ENCODE measurements at regions not wholly inside any gene's neighbourhood (a gene's known extent, or its start where the extent isn't known, plus 50 kb on each side); places are given as distances from the start of the nearest gene placed in this dataset.

DNA sequence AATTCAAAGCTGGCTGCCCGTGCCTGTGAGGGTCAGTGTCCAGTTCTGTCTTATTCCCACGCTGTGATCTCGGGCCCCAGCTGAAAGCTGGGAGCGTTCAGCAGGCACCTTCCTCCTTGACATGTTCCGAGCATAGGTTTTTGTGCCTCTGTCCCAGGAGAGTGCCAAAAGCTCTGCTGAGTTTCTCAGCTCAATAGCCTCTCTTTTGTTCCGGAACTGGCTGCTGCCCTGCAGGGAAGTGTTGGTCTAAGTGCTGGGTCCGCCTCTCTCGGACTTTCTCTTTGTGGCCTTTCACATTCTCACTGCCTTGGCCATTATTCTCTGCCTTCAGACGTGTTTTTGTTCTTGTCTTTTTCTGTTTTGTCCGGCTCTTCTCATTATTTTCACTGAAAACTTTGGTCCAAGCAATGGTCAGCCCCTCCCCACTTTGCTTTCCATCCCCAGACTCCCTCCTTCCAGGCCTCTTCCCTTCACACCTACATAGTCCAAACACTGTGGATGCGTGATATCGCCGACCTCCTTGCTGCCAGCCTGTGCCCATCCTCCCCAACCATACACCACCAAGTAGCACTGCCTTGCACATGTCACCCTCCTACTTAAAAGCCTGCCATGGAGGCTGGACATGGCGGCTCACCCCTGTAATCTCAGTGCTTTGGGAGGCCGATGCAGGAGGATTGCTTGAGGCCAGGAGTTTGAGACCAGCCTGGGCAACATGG is 233.8 kb downstream of the RHOU start:
- ATAC-seq (replicated peaks in 1 of 2): no peak
- Mint-ChIP-seq H3K4me1 (ENCODE audit: low read depth) (no peaks in the 10 kb centered on the region), H3K36me3 (ENCODE audit: insufficient read depth in 2 of 2) (no peaks in the 10 kb centered on the region), H3K27me3 (ENCODE audit: low read depth) (no peaks in the 10 kb centered on the region), H3K9me3 (no peaks in the 10 kb centered on the region), H3K4me3 (no peak overlapping the region), H3K27ac (no peak overlapping the region)
- DNase-seq: no peak

DNA sequence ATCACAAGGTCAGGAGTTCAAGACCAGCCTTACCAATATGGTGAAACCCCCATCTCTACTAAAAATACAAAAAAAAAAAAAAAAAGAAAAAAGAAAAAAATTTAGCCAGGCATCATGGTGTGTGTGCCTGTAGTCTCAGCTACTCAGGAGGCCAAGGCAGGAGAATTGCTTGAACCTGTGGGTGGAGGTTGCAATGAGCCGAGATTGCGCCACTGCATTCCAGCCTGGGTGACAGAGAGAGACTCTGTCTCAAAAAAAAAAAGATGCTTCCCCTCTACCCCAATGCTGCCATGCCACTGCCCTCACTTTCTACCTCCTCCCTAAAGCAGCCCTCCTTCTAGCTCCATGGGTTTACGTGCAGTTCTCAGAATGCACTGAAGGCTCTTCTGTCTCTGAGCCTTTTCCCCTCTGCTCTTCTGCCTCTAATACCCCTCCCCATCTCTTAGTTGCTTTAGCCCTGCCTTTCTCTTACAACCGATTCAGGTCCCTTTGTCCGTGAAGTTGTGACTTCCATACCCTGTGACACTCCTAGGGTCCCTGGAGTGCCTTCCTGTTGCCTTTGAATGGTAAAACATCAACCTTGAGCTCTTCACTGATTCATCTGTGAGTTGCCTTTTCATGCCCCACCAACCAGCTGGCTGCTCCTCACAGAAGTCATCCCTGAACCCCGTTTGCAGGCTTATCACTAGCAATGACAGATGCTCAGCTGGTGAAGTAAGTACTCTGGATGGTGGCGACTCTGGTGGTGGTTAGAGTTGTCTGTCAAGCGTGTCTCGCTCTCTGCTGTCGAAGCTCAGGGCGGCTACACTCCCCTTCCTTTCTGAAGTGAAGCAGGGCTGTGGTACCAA is 234.9 kb downstream of the RHOU start:
- Mint-ChIP-seq H3K27me3 (ENCODE audit: low read depth) (no peaks in the 10 kb centered on the region), H3K9me3 (no peaks in the 10 kb centered on the region), H3K27ac (no peak overlapping the region), H3K4me1 (ENCODE audit: low read depth) (no peaks in the 10 kb centered on the region), H3K4me3 (no peak overlapping the region), H3K36me3 (ENCODE audit: insufficient read depth in 2 of 2) (no peaks in the 10 kb centered on the region)
- no peak for DNase-seq
- ATAC-seq (replicated peaks in 1 of 2): no peak

DNA sequence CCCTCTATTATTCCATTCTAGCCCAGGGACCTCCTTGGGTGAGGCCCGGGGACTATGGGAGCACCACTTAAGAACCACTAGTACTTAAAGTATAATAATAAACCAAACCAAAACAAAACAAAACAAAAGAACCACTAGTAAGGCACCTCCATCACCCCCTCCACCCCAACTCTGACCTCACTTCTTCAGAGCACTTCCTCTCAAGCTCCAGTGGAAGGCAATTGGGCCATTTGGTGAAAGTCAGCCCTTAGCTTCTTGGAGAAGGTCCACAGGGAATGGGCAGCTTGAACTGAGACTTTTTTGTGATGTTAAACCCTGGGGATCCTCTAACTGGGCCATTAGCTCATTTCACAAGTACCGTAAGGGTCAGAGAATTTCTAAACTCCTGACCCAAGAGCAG is 237.3 kb downstream of the RHOU start:
- Mint-ChIP-seq H3K9me3 (no peaks in the 10 kb centered on the region), H3K4me1 (ENCODE audit: low read depth) (no peaks in the 10 kb centered on the region), H3K4me3 (no peak overlapping the region), H3K36me3 (ENCODE audit: insufficient read depth in 2 of 2) (no peaks in the 10 kb centered on the region), H3K27ac (no peak overlapping the region), H3K27me3 (ENCODE audit: low read depth) (no peaks in the 10 kb centered on the region)
- DNase-seq: no peak
- ATAC-seq (replicated peaks in 1 of 2): no peak

DNA sequence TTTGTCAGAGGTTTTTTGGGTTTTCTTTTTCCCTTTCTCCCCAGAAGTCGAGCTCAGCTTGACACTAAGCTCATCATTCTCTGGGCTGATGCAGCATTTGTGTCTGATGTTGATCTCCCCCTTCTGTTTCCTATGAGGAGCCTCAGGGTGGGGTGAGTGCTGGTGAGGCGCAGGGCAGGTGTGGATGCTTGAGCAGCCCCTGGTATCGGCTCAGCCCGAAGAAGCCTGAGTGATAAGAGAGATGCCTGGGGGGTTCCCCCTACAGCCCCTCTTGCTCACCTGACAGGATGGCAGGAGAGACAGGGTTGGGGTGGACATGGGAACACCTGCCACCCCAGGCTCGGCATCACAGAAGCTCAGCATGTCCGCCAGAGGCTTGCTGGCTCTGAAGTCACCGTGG is 239.0 kb downstream of the RHOU start:
- Mint-ChIP-seq H3K4me1 (ENCODE audit: low read depth) (no peaks in the 10 kb centered on the region), H3K4me3 (no peak overlapping the region), H3K9me3 (no peaks in the 10 kb centered on the region), H3K27me3 (ENCODE audit: low read depth) (no peaks in the 10 kb centered on the region), H3K27ac (no peak overlapping the region), H3K36me3 (ENCODE audit: insufficient read depth in 2 of 2) (no peaks in the 10 kb centered on the region)
- ATAC-seq (replicated peaks in 1 of 2): no peak
- DNase-seq: no peak

DNA sequence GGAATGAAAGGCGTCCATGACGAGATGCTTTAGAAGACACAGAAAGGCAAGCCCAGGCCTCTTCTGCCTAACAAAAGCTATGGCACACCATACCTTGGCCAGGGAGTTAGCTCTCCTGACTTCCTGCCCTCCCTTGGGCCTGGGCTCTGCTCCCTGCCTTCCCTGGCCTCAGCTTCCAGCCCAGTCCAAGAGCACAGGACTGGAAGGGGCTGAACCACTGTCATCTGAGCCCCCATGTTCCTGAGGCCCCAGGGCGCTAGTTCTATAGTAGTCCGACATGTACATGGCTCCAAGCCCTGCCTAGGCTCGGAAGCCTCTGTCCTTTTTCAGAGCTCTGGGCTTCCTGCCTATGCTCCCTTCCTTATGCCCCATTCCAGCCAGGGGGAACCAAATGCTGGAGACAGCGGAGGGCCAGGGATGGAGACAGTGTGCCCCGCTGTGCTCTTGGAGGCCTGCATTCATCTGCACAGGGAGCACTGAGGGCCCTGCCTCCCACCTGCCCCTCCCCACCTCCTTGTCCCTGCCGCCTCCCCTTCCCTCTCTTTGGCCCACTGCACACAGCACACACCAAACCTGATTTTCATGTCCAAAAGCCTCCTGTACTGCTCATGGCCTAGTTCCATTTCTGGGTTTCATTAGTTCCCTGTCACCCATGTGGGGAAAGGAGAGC is 240.1 kb downstream of the RHOU start:
- Mint-ChIP-seq H3K27me3 (ENCODE audit: low read depth) (no peaks in the 10 kb centered on the region), H3K9me3 (no peaks in the 10 kb centered on the region)
- no peak for ATAC-seq (replicated peaks in 1 of 2)

DNA sequence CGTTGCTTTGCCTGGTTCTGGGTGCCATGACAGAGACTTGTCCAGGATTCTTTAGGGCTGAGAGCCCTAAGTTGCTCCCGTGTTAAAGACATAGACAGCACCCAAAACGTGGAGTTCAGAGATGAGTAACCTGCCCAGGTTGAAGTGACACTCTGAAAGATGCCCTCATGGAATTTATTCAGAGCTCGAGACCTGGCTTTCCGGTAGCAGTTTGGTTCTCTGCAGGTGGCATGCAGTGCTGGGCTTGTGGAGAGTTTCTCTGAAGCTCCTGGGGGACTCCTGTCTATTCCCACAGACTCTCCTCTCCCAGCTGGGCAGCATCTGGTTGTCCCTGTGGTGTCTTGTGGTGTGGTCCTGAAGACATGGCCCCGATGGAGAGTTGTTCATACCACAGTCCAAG is 241.0 kb downstream of the RHOU start:
- Mint-ChIP-seq H3K27ac (no peak overlapping the region), H3K27me3 (ENCODE audit: low read depth) (no peaks in the 10 kb centered on the region), H3K4me1 (ENCODE audit: low read depth) (no peaks in the 10 kb centered on the region), H3K36me3 (ENCODE audit: insufficient read depth in 2 of 2) (no peaks in the 10 kb centered on the region), H3K4me3 (no peak overlapping the region), H3K9me3 (no peaks in the 10 kb centered on the region)
- DNase-seq: no peak
- ATAC-seq (replicated peaks in 1 of 2): no peak

More for the DNA sequence above, 240.1 kb downstream of the RHOU start:
- Mint-ChIP-seq H3K4me3 (no peak overlapping the region), H3K36me3 (ENCODE audit: insufficient read depth in 2 of 2) (no peaks in the 10 kb centered on the region), H3K27ac (no peak overlapping the region), H3K4me1 (ENCODE audit: low read depth) (no peaks in the 10 kb centered on the region)
- no peak for DNase-seq

DNA sequence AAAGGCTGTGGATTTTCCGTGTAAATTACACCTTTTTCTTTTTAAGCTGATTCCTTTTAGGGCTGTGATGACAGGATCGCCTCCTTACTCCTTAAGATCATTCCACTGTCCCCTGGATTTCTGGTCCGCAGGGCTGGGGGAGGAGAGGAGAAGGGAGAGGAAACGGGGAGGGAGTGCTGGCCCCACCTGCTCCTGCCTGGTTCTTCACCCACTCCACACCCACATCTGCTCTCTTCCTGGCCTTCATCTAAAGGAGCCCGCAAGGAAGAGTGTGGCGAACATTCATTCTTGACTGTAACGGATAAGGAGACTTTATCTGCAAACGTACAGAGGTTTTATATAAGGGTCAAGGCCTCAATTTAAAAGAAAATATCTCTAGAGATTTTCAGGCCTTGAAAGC is 242.0 kb downstream of the RHOU start:
- Mint-ChIP-seq H3K4me3 (no peak overlapping the region), H3K27ac (no peak overlapping the region), H3K4me1 (ENCODE audit: low read depth) (no peaks in the 10 kb centered on the region), H3K27me3 (ENCODE audit: low read depth) (no peaks in the 10 kb centered on the region), H3K36me3 (ENCODE audit: insufficient read depth in 2 of 2) (no peaks in the 10 kb centered on the region), H3K9me3 (no peaks in the 10 kb centered on the region)
- ATAC-seq (replicated peaks in 1 of 2) (no peak), DNase-seq (no peak)

DNA sequence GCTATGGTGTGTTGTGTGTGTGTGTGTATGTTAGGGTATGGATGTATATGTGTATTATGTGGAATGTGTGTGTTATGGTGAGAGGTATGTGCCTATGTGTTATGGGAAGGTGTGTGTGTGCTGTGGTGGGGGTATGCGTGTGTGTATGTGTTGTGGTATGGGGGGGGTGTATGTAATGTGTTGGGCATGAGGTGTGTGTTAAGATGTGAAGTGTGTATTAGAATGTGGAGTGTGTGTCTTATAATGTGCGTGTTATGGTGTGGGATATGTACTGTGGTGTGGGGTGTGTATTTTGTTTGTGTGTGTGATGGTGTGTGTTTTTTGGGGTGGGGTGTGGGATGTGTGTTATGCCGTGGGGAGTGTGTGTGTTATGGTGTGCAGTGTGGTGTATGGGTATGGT is 242.5 kb downstream of the RHOU start:
- H3K4me1 Mint-ChIP-seq (ENCODE audit: low read depth): no peaks in the 10 kb centered on the region
- H3K27ac Mint-ChIP-seq: no peak overlapping the region
- no peaks in the 10 kb centered on the region for H3K9me3 Mint-ChIP-seq
- no peak overlapping the region for H3K4me3 Mint-ChIP-seq
- ATAC-seq (replicated peaks in 1 of 2): no peak
- DNase-seq: no peak
- H3K27me3 Mint-ChIP-seq (ENCODE audit: low read depth): no peaks in the 10 kb centered on the region
- H3K36me3 Mint-ChIP-seq (ENCODE audit: insufficient read depth in 2 of 2): no peaks in the 10 kb centered on the region

DNA sequence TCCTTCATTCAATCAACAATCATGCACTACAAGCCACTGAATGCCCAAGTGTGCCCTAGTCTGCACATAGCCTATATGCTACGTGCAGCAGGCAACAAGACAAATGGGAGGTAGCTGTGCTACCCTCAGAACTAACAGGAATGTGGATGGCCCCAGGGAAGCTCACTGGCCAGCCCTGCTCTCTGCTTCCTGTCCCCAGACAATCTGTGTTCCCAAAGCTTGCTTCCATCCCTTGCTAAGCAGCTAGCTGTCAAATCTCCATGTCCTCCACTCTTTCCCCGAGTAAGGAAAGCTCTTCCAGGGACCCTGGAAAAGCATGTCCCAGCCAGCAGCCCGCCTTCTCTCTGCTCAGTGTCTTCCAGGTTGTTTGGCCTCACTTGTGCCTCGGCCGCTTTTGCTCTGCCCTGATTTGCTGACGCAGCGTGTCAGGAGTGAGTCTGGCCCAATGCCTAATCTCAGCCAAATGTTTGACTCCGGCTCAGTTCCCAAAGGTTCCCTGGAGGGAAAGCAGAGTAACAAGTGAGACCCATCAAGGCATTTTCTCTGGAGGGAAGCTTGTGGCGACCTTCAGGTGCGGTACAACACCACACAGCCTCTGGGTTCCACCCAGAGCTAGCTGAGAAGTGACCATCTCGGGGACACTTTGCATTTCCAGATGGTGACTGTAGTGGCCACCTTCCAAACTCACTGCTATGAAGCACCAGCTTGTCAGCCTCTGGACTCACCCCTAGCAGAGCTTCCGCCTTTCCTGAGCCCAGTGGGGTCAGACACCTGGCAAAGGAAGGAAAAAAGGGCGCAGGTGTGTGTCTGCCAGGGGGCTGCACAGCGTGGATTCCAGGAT is 243.4 kb downstream of the RHOU start:
- no peaks in the 10 kb centered on the region for H3K4me1 Mint-ChIP-seq (ENCODE audit: low read depth)
- no peaks in the 10 kb centered on the region for H3K9me3 Mint-ChIP-seq
- H3K4me3 Mint-ChIP-seq: no peak overlapping the region
- ATAC-seq (replicated peaks in 1 of 2): no peak
- no peaks in the 10 kb centered on the region for H3K36me3 Mint-ChIP-seq (ENCODE audit: insufficient read depth in 2 of 2)
- DNase-seq: no peak
- H3K27me3 Mint-ChIP-seq (ENCODE audit: low read depth): no peaks in the 10 kb centered on the region
- H3K27ac Mint-ChIP-seq: no peak overlapping the region

DNA sequence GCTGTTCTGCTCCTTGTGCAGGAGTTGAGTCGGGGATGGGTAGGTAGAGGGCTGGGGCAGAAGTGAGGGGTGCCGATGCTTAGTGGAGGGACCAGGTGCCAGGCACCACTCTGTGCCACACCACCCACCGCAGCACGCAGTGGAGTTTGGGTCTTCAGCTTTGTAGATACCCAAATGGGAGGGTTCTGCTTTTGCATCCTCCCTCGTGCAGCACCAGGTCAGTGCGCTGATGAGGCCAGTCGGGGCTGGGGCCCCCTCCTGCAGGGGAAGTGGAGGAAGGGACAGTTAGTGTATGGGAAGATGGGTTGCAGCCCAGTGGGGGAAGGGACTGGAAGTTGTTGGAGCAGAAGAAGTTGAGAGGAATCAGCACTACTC is 244.0 kb downstream of the RHOU start:
- DNase-seq: no peak
- ATAC-seq (replicated peaks in 1 of 2): no peak
- Mint-ChIP-seq H3K27ac (no peak overlapping the region), H3K4me3 (no peak overlapping the region), H3K4me1 (ENCODE audit: low read depth) (no peaks in the 10 kb centered on the region), H3K9me3 (no peaks in the 10 kb centered on the region), H3K36me3 (ENCODE audit: insufficient read depth in 2 of 2) (no peaks in the 10 kb centered on the region), H3K27me3 (ENCODE audit: low read depth) (no peaks in the 10 kb centered on the region)

DNA sequence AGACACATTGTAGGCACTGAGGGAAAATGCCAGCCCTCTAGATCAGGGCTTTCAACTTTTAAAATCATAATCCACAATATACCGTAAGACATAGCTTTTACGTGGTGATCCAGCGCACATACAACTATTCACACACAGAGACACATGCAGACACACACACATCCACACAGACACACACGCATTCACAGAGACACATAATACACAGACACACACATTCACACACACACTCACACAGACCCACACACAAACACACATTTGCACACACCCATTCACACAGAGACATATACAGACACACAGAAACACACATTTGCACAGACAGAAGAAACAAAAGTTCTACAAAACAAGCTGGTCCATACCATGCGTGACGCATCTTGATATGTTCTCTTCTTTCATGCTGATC is 244.5 kb downstream of the RHOU start:
- H3K9me3 Mint-ChIP-seq: no peaks in the 10 kb centered on the region
- H3K4me3 Mint-ChIP-seq: no peak overlapping the region

DNA sequence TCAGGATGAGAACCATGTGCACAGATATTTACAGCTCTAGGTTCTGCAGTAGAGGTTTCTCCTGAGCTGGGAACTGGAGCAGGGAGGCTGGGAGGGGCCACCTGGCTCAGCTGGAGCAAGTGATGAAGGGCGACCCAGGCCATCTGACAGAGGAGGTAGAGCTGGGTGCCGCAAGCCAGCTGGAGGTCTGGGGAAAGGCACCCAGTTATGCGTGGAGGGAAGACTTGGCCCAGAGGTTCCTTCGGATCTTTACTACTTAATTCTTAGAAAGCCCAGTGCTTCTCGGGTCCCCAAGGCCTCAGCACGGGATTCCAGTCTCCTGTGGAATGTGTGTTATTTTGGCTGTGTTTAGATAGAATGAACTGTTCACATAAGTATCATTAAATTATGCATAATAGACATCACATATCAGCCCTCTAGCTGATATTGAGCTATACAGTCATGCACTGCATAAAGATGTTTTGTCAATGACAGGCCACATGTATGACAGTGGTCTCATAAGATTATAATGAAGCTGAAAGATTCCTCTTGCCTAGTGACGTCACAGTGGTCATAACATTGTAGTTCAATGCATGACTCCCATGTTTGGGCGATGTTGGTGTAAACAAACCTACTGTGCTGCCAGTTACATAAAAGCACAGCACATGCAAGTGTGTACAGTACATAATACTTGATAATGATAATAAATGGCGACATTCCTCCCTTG is 245.1 kb downstream of the RHOU start:
- no peaks in the 10 kb centered on the region for H3K9me3 Mint-ChIP-seq
- ATAC-seq (replicated peaks in 1 of 2) (no peak), DNase-seq (no peak)
- H3K4me1 Mint-ChIP-seq (ENCODE audit: low read depth): no peaks in the 10 kb centered on the region
- no peaks in the 10 kb centered on the region for H3K36me3 Mint-ChIP-seq (ENCODE audit: insufficient read depth in 2 of 2)
- H3K27me3 Mint-ChIP-seq (ENCODE audit: low read depth): no peaks in the 10 kb centered on the region
- H3K4me3 Mint-ChIP-seq: no peak overlapping the region
- no peak overlapping the region for H3K27ac Mint-ChIP-seq

More for the DNA sequence above, 244.5 kb downstream of the RHOU start:
- Mint-ChIP-seq H3K4me1 (ENCODE audit: low read depth) (no peaks in the 10 kb centered on the region), H3K36me3 (ENCODE audit: insufficient read depth in 2 of 2) (no peaks in the 10 kb centered on the region), H3K27ac (no peak overlapping the region), H3K27me3 (ENCODE audit: low read depth) (no peaks in the 10 kb centered on the region)
- no peak for DNase-seq
- ATAC-seq (replicated peaks in 1 of 2): no peak
